RWPE2 (cell line): ENCODE measurements at regions not wholly inside any gene's neighbourhood (a gene's known extent, or its start where the extent isn't known, plus 50 kb on each side); places are given as distances from the start of the nearest gene placed in this dataset.

ENCODE experiments used
- ATAC-seq: fragments of 200-7000 bp; cut with Tn5 transposase; 3 replicates; pipeline ENCODE4 v1.9.1; 2021; ENCODE audit warnings: low read depth
- DNase-seq: peaks from one replicate; pipeline ENCODE4 v3.0.0-alpha.2; 2020; ENCODE audit warnings: low spot score
- H3K27ac ChIP-seq: fragments of 450-650 bp; 2 replicates; pipeline ENCODE4 v1.5.1; 2017; ENCODE audit warnings: mild to moderate bottlenecking; ENCODE audit not compliant: poor library complexity, severe bottlenecking
- H3K27me3 ChIP-seq: fragments of 250-450 bp; sonication (Bioruptor Pico); 2 replicates; pipeline ENCODE4 v1.5.1; 2021; ENCODE audit warnings: mild to moderate bottlenecking, moderate library complexity; ENCODE audit not compliant: insufficient read depth, poor library complexity, severe bottlenecking
- H3K36me3 ChIP-seq: fragments of 250-450 bp; sonication (Bioruptor Pico); 2 replicates; pipeline ENCODE4 v1.5.1; 2020; ENCODE audit warnings: low read depth, mild to moderate bottlenecking, moderate library complexity
- H3K4me1 ChIP-seq: fragments of 250-450 bp; sonication (Bioruptor Pico); 2 replicates; pipeline ENCODE4 v1.5.1; 2021; ENCODE audit warnings: mild to moderate bottlenecking, moderate library complexity; ENCODE audit not compliant: insufficient read depth, poor library complexity, severe bottlenecking
- H3K4me3 ChIP-seq: fragments of 250-450 bp; sonication (Bioruptor Pico); 2 replicates; pipeline ENCODE4 v1.5.1; 2021; ENCODE audit warnings: mild to moderate bottlenecking, moderate library complexity; ENCODE audit not compliant: severe bottlenecking
- H3K9me3 ChIP-seq: fragments of 250-450 bp; sonication (Bioruptor Pico); 2 replicates; pipeline ENCODE4 v1.5.1; 2021; ENCODE audit warnings: mild to moderate bottlenecking, moderate library complexity; ENCODE audit not compliant: severe bottlenecking
- CTCF ChIP-seq: fragments of 450-650 bp; IDR thresholded peaks from one replicate; pipeline ENCODE4 v1.5.1; 2017; ENCODE audit warnings: mild to moderate bottlenecking, moderate library complexity; ENCODE audit not compliant: poor library complexity, severe bottlenecking

GRCh38 chr7:132065193-132065988, 509.0 kb upstream of the PODXL start:
- ATAC-seq (peak; percentile 99), DNase-seq (peak; percentile 86)
- H3K27me3 ChIP-seq, result no peaks in the 10 kb centered on the region
- TF ChIP-seq CTCF, result no peak
- H3K36me3 ChIP-seq, result no peaks in the 10 kb centered on the region
- peaks cover 26% of the 10 kb centered on the region for H3K4me1 ChIP-seq
- peak overlapping the region; percentile 82 for H3K27ac ChIP-seq
- no peaks in the 10 kb centered on the region for H3K9me3 ChIP-seq
- H3K4me3 ChIP-seq, result no peak overlapping the region

GRCh38 chr7:132063800-132064199, 507.4 kb upstream of the PODXL start:
- Histone ChIP-seq H3K4me3 (no peak overlapping the region), H3K36me3 (no peaks in the 10 kb centered on the region), H3K27ac (no peak overlapping the region), H3K4me1 (peaks cover 26% of the 10 kb centered on the region), H3K27me3 (no peaks in the 10 kb centered on the region), H3K9me3 (no peaks in the 10 kb centered on the region)
- no peak for TF ChIP-seq CTCF
- DNase-seq (no peak), ATAC-seq (no peak)

GRCh38 chr7:132061937-132062336, 505.5 kb upstream of the PODXL start:
- no peaks in the 10 kb centered on the region for H3K9me3 ChIP-seq
- TF ChIP-seq CTCF, result no peak
- H3K4me1 ChIP-seq, result peaks cover 26% of the 10 kb centered on the region
- ATAC-seq (no peak), DNase-seq (no peak)
- no peaks in the 10 kb centered on the region for H3K36me3 ChIP-seq
- no peak overlapping the region for H3K4me3 ChIP-seq
- H3K27ac ChIP-seq, result no peak overlapping the region
- no peaks in the 10 kb centered on the region for H3K27me3 ChIP-seq

GRCh38 chr7:132059141-132059540, 502.7 kb upstream of the PODXL start:
- H3K27me3 ChIP-seq, result no peaks in the 10 kb centered on the region
- H3K36me3 ChIP-seq, result no peaks in the 10 kb centered on the region
- ATAC-seq (no peak), DNase-seq (no peak)
- peaks cover 4% of the 10 kb centered on the region for H3K4me1 ChIP-seq
- H3K9me3 ChIP-seq, result no peaks in the 10 kb centered on the region
- H3K27ac ChIP-seq, result no peak overlapping the region
- TF ChIP-seq CTCF, result no peak
- no peak overlapping the region for H3K4me3 ChIP-seq
